HCT116 (cell line): ENCODE measurements at regions not wholly inside any gene's neighbourhood (a gene's known extent, or its start where the extent isn't known, plus 50 kb on each side); places are given as distances from the start of the nearest gene placed in this dataset.

Experiments used
- ATAC-seq: fragments of 200-7000 bp; cut with Tn5 transposase; 2 replicates; pipeline ENCODE4 v1.9.1; 2020; ENCODE audit warnings: mild to moderate bottlenecking, moderate library complexity
- BruUV-seq: library from RNA; stranded (reverse); fragments of 400-500 nt; replicated peaks from 2 replicates; lab custom pipeline; 2021; lab: Mats Ljungman, UMichigan
- CTCF ChIA-PET: fragments of 300-600 bp; sonication (Branson Sonifier 250); formaldehyde crosslinking; loops from one replicate; lab custom pipeline; 2021; ENCODE audit warnings: antibody characterized with exemption; lab: Charles Lee
- POLR2A ChIA-PET: fragments of 300-600, 350-600 bp; sonication (Branson Sonifier 250); formaldehyde crosslinking; loops from one replicate; lab custom pipeline; 2021; ENCODE audit warnings: antibody characterized with exemption; lab: Charles Lee
- RAD21 ChIA-PET, 2 experiments: fragments of 300-600 bp; sonication (Branson Sonifier 250); formaldehyde crosslinking; loops; one replicate each; lab custom pipeline; 2023; ENCODE audit warnings: low total read pairs in 2 of 2; ENCODE audit not compliant: uncharacterized antibody in 2 of 2, unreplicated experiment in 2 of 2, low non-redundant PET in 1 of 2; lab: Charles Lee
- DNase-seq: peaks from one replicate; pipeline ENCODE4 v3.0.0-alpha.2; 2010; ENCODE audit warnings: low read depth, low spot score
- H2AFZ ChIP-seq: fragments of 200-600 bp; shearing (Covaris generic), sonication (generic); 2 replicates; pipeline ENCODE4 v1.6.1; 2017; ENCODE audit warnings: low read depth, mixed run types, mixed read lengths, antibody characterized with exemption, low read length; ENCODE audit not compliant: poor library complexity, severe bottlenecking
- H3K27ac ChIP-seq: 2 replicates; pipeline ENCODE4 v1.5.1; 2012; ENCODE audit warnings: low read depth, low read length
- H3K27me3 ChIP-seq: fragments of 200-600 bp; sonication (generic); 2 replicates; pipeline ENCODE4 v1.6.1; 2016; ENCODE audit warnings: mixed run types, low read length, mixed read lengths; ENCODE audit not compliant: insufficient read depth
- H3K36me3 ChIP-seq, 2 experiments: fragments of 200-500 bp in 1 of 2; fragments of 200-600 bp in 1 of 2; sonication (Bioruptor generic) in 1 of 2; sonication (generic) in 1 of 2; 2 replicates each; pipeline versions ENCODE4 v1.5.1 to v1.6.1; 2014 to 2016; ENCODE audit warnings: low read length in 2 of 2, inconsistent platforms in 1 of 2, mixed read lengths in 1 of 2, mixed run types in 1 of 2; ENCODE audit not compliant: insufficient read depth in 2 of 2, control insufficient read depth in 1 of 2
- H3K4me1 ChIP-seq, 2 experiments: fragments of 200-600 bp in 1 of 2; sonication (generic) in 1 of 2; 2 replicates each; pipeline versions ENCODE4 v1.5.1 to v1.6.1; 2012 to 2017; ENCODE audit warnings: low read length in 2 of 2, inconsistent platforms in 1 of 2, mild to moderate bottlenecking in 1 of 2, mixed read lengths in 1 of 2, mixed run types in 1 of 2, moderate library complexity in 1 of 2; ENCODE audit not compliant: insufficient read depth in 2 of 2, control insufficient read depth in 1 of 2
- H3K4me2 ChIP-seq: fragments of 200-600 bp; sonication (generic); 2 replicates; pipeline ENCODE4 v1.6.1; 2017; ENCODE audit warnings: mixed run types, low read length, mixed read lengths
- H3K4me3 ChIP-seq, 2 experiments: fragments of 200-600 bp in 1 of 2; sonication (generic) in 1 of 2; replicated peaks in 1 of 2; 2 replicates each; pipeline ENCODE4 v1.5.1; 2011 to 2016; ENCODE audit warnings: low read length in 2 of 2, control low read depth in 1 of 2, low read depth in 1 of 2, mild to moderate bottlenecking in 1 of 2, mixed read lengths in 1 of 2, mixed run types in 1 of 2
- H3K79me2 ChIP-seq: fragments of 200-600 bp; sonication (generic); 2 replicates; pipeline ENCODE4 v1.6.1; 2017; ENCODE audit warnings: mild to moderate bottlenecking, mixed run types, low read length, moderate library complexity, mixed read lengths; ENCODE audit not compliant: insufficient read depth
- H3K9ac ChIP-seq: fragments of 200-600 bp; sonication (generic); 2 replicates; pipeline ENCODE4 v1.6.1; 2016; ENCODE audit warnings: low read length, mixed read lengths
- H3K9me2 ChIP-seq: fragments of 200-600 bp; sonication (generic), shearing (Covaris generic); 2 replicates; pipeline ENCODE4 v1.6.1; 2017; ENCODE audit warnings: mixed run types, mild to moderate bottlenecking, moderate library complexity; ENCODE audit not compliant: insufficient read depth
- H3K9me3 ChIP-seq, 2 experiments: fragments of 200-500 bp in 1 of 2; fragments of 200-600 bp in 1 of 2; sonication (Bioruptor generic) in 1 of 2; sonication (generic) in 1 of 2; 2 replicates each; pipeline ENCODE4 v1.6.1; 2014 to 2017; ENCODE audit warnings: low read length in 2 of 2, mixed read lengths in 2 of 2, inconsistent platforms in 1 of 2, low read depth in 1 of 2, mild to moderate bottlenecking in 1 of 2, mixed run types in 1 of 2, moderate library complexity in 1 of 2; ENCODE audit not compliant: control insufficient read depth in 1 of 2, insufficient read depth in 1 of 2
- H4K20me1 ChIP-seq: fragments of 200-600 bp; sonication (generic), shearing (Covaris generic); 2 replicates; pipeline ENCODE4 v1.6.1; 2017; ENCODE audit warnings: mixed run types, mild to moderate bottlenecking, moderate library complexity; ENCODE audit not compliant: insufficient read depth
- CBX3 ChIP-seq: IDR thresholded peaks from 2 replicates; pipeline ENCODE4 v1.6.1; 2012; ENCODE audit warnings: low read depth
- CEBPB ChIP-seq: IDR thresholded peaks from 2 replicates; pipeline ENCODE4 v1.6.1; 2012; ENCODE audit warnings: low read depth
- EGR1 ChIP-seq: IDR thresholded peaks from 2 replicates; pipeline ENCODE4 v1.6.1; 2012; ENCODE audit warnings: low read depth
- ELF1 ChIP-seq: IDR thresholded peaks from 2 replicates; pipeline ENCODE4 v1.6.1; 2012; ENCODE audit warnings: low read depth, borderline replicate concordance
- EZH2 ChIP-seq: fragments of 200-600 bp; sonication (generic); IDR thresholded peaks from 2 replicates; pipeline ENCODE4 v1.6.1; 2017; ENCODE audit warnings: antibody characterized with exemption, mixed run types
- JUND ChIP-seq: IDR thresholded peaks from 2 replicates; pipeline ENCODE4 v1.6.1; 2012
- POLR2A ChIP-seq: IDR thresholded peaks from 2 replicates; pipeline ENCODE4 v1.7.0; 2011; ENCODE audit warnings: borderline replicate concordance; ENCODE audit not compliant: insufficient read depth, insufficient read length; ENCODE audit errors: extremely low read depth
- RAD21 ChIP-seq: IDR thresholded peaks from 2 replicates; pipeline ENCODE4 v1.6.1; 2012; ENCODE audit warnings: low read depth, mild to moderate bottlenecking
- SIN3A ChIP-seq: IDR thresholded peaks from 2 replicates; pipeline ENCODE4 v1.6.1; 2012; ENCODE audit warnings: low read depth
- SP1 ChIP-seq: IDR thresholded peaks from 2 replicates; pipeline ENCODE4 v1.6.1; 2012; ENCODE audit warnings: low read depth
- SRF ChIP-seq: IDR thresholded peaks from 2 replicates; pipeline ENCODE4 v1.6.1; 2012; ENCODE audit warnings: low read depth
- TCF7L2 ChIP-seq: IDR thresholded peaks from 2 replicates; pipeline ENCODE4 v1.7.0; 2011; ENCODE audit warnings: borderline replicate concordance, inconsistent platforms; ENCODE audit not compliant: insufficient read depth, insufficient read length; ENCODE audit errors: extremely low read depth
- YY1 ChIP-seq: IDR thresholded peaks from 2 replicates; pipeline ENCODE4 v1.6.1; 2011; ENCODE audit warnings: low read length, low read depth, moderate library complexity, mild to moderate bottlenecking; ENCODE audit not compliant: insufficient replicate concordance; ENCODE audit errors: extremely low read depth
- ZFX ChIP-seq: fragments of 450-650 bp; IDR thresholded peaks from 2 replicates; pipeline ENCODE4 v1.6.1; 2017
- ZNF274 ChIP-seq: fragments of 200-500 bp; sonication (Bioruptor generic); IDR thresholded peaks from 2 replicates; pipeline ENCODE4 v1.6.1; 2014; ENCODE audit warnings: mild to moderate bottlenecking, low read depth, low read length, inconsistent platforms
- intact Hi-C: fragments of 100-400 bp; cut with micrococcal nuclease; formaldehyde crosslinking; loops from 2 replicates; pipeline ENCODE4 v1.10.0; 2022
- TF ChIP-seq, protein P1 (sequence below), 3 experiments: fragments of 200-600 bp in 1 of 3; sonication (generic) in 1 of 3; IDR thresholded peaks in 2 of 3; conservative IDR thresholded peaks in 1 of 3; 2 replicates each; pipeline ENCODE4 v1.5.1; 2012 to 2017; ENCODE audit warnings: low read depth in 2 of 3, low read length in 2 of 3, antibody characterized with exemption in 1 of 3, borderline replicate concordance in 1 of 3, control low read depth in 1 of 3, mild to moderate bottlenecking in 1 of 3, mixed read lengths in 1 of 3, mixed run types in 1 of 3, moderate library complexity in 1 of 3; ENCODE audit not compliant: insufficient read depth in 1 of 3
- TF ChIP-seq, protein P2 (sequence below): IDR thresholded peaks from 2 replicates; pipeline ENCODE4 v1.6.1; 2011; ENCODE audit warnings: mild to moderate bottlenecking, low read length, moderate library complexity; ENCODE audit not compliant: insufficient replicate concordance; ENCODE audit errors: extremely low read depth
- TF ChIP-seq, protein P3 (sequence below): IDR thresholded peaks from 2 replicates; pipeline ENCODE4 v1.6.1; 2012; ENCODE audit warnings: low read depth
- TF ChIP-seq, protein P4 (sequence below): IDR thresholded peaks from 2 replicates; pipeline ENCODE4 v1.6.1; 2012

DNA sequence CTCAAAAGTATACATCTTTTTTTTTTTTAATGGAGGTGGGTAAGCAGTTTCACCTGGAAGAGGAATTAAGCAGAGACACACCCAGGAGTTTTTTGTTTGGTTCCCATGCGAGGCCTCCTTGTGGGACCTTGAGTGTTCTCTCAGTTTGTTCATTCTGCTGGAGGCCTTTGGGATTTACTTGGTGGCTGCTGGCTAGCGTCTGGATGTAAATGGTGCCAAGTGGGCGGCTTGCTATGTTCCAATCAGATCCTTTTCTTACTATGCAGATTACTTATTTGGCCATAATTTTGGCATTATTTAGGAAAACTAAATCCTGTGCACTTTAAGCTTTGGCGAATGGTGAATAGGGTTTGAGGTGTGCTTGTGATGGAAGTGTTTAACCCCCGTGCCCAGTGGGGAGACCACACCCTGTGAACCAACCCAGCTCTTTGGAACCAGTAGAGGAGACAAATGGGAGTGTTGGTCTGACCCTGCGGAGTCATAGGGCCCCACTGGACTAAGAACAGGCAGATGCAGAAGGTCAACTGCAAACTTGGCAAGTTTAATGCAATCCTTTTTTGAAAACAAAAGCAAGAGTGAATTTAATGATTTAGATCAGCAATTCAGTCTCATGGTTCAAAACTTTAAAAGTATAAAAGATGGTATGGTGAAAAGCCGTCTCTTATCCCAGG lies 79.4 kb downstream of the EBLN2 start:
- Histone ChIP-seq H3K9ac (no peak overlapping the region), H3K79me2 (no peaks in the 10 kb centered on the region), H3K9me3 (no peaks in the 10 kb centered on the region), H3K4me2 (no peak overlapping the region), H3K36me3 (no peaks in the 10 kb centered on the region)
- TF ChIP-seq, protein P1, sequence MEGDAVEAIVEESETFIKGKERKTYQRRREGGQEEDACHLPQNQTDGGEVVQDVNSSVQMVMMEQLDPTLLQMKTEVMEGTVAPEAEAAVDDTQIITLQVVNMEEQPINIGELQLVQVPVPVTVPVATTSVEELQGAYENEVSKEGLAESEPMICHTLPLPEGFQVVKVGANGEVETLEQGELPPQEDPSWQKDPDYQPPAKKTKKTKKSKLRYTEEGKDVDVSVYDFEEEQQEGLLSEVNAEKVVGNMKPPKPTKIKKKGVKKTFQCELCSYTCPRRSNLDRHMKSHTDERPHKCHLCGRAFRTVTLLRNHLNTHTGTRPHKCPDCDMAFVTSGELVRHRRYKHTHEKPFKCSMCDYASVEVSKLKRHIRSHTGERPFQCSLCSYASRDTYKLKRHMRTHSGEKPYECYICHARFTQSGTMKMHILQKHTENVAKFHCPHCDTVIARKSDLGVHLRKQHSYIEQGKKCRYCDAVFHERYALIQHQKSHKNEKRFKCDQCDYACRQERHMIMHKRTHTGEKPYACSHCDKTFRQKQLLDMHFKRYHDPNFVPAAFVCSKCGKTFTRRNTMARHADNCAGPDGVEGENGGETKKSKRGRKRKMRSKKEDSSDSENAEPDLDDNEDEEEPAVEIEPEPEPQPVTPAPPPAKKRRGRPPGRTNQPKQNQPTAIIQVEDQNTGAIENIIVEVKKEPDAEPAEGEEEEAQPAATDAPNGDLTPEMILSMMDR (IDR thresholded peaks at IDR 0.05 in 2 of 3, conservative IDR thresholded peaks at IDR 0.05 in 1 of 3; ENCODE audit: borderline replicate concordance in 1 of 3, insufficient read depth in 1 of 3, low read depth in 2 of 3, low read length in 2 of 3), result no peak
- TF ChIP-seq SP1 (no peak), CBX3 (no peak), EGR1 (no peak), ZNF274 (no peak), SRF (no peak), POLR2A (no peak), ZFX (no peak), RAD21 (no peak), SIN3A (no peak), ELF1 (no peak), TCF7L2 (no peak), EZH2 (no peak), YY1 (no peak), CEBPB (no peak), JUND (no peak)
- TF ChIP-seq, protein P2, sequence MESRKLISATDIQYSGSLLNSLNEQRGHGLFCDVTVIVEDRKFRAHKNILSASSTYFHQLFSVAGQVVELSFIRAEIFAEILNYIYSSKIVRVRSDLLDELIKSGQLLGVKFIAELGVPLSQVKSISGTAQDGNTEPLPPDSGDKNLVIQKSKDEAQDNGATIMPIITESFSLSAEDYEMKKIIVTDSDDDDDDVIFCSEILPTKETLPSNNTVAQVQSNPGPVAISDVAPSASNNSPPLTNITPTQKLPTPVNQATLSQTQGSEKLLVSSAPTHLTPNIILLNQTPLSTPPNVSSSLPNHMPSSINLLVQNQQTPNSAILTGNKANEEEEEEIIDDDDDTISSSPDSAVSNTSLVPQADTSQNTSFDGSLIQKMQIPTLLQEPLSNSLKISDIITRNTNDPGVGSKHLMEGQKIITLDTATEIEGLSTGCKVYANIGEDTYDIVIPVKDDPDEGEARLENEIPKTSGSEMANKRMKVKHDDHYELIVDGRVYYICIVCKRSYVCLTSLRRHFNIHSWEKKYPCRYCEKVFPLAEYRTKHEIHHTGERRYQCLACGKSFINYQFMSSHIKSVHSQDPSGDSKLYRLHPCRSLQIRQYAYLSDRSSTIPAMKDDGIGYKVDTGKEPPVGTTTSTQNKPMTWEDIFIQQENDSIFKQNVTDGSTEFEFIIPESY, result no peak
- TF ChIP-seq, protein P3, sequence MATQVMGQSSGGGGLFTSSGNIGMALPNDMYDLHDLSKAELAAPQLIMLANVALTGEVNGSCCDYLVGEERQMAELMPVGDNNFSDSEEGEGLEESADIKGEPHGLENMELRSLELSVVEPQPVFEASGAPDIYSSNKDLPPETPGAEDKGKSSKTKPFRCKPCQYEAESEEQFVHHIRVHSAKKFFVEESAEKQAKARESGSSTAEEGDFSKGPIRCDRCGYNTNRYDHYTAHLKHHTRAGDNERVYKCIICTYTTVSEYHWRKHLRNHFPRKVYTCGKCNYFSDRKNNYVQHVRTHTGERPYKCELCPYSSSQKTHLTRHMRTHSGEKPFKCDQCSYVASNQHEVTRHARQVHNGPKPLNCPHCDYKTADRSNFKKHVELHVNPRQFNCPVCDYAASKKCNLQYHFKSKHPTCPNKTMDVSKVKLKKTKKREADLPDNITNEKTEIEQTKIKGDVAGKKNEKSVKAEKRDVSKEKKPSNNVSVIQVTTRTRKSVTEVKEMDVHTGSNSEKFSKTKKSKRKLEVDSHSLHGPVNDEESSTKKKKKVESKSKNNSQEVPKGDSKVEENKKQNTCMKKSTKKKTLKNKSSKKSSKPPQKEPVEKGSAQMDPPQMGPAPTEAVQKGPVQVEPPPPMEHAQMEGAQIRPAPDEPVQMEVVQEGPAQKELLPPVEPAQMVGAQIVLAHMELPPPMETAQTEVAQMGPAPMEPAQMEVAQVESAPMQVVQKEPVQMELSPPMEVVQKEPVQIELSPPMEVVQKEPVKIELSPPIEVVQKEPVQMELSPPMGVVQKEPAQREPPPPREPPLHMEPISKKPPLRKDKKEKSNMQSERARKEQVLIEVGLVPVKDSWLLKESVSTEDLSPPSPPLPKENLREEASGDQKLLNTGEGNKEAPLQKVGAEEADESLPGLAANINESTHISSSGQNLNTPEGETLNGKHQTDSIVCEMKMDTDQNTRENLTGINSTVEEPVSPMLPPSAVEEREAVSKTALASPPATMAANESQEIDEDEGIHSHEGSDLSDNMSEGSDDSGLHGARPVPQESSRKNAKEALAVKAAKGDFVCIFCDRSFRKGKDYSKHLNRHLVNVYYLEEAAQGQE, result no peak
- TF ChIP-seq, protein P4, sequence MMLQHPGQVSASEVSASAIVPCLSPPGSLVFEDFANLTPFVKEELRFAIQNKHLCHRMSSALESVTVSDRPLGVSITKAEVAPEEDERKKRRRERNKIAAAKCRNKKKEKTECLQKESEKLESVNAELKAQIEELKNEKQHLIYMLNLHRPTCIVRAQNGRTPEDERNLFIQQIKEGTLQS, result no peak
- TF ChIP-seq, all 23 proteins: peak for 0
- ChIA-PET CTCF (no interaction called here), POLR2A (no interaction called here), RAD21 (no interaction called here)
- H3K27me3 ChIP-seq, result peaks cover 22% of the 10 kb centered on the region
- intact Hi-C loops, result no loop called here
- H3K4me3 ChIP-seq, result no peak overlapping the region
- no peaks in the 10 kb centered on the region for H3K9me2 ChIP-seq
- no peaks in the 10 kb centered on the region for H3K4me1 ChIP-seq
- no peak overlapping the region for H3K27ac ChIP-seq
- ATAC-seq (no peak), DNase-seq (no peak)
- H4K20me1 ChIP-seq, result no peaks in the 10 kb centered on the region
- no TSS peak for BruUV-seq
- no peak overlapping the region for H2AFZ ChIP-seq
